ENCODE measurements at regions not wholly inside any gene's neighbourhood (a gene's known extent, or its start where the extent isn't known, plus 50 kb on each side); places are given as distances from the start of the nearest gene placed in this dataset.

GRCh38 chr6:14217728-14218518 lies 100.4 kb downstream of the CD83 start:
- no peak for TF ChIP-seq CTCF (IDR thresholded peaks at IDR 0.05)
- no peak for TF ChIP-seq GABPA (IDR thresholded peaks at IDR 0.05; ENCODE audit: low read depth)
- no peak for TF ChIP-seq POLR2AphosphoS5 (IDR thresholded peaks at IDR 0.05; ENCODE audit: low read depth, low read length)
- TF ChIP-seq USF2 (IDR thresholded peaks at IDR 0.05; ENCODE audit: borderline replicate concordance, low read depth, low read length): no peak
- no peak for TF ChIP-seq REST (IDR thresholded peaks at IDR 0.05; ENCODE audit: low read depth, low read length)
- TF ChIP-seq MAX (IDR thresholded peaks at IDR 0.05; ENCODE audit: low read depth): no peak
- TF ChIP-seq USF1 (IDR thresholded peaks at IDR 0.05; ENCODE audit: borderline replicate concordance, low read depth): no peak

Data from SK-N-SH (cell line).